HepG2 (cell line): ENCODE measurements at regions not wholly inside any gene's neighbourhood (a gene's known extent, or its start where the extent isn't known, plus 50 kb on each side); places are given as distances from the start of the nearest gene placed in this dataset.

ENCODE experiments used
- ATF3 ChIP-seq: sonication (generic); formaldehyde crosslinking; IDR thresholded peaks from 2 replicates; pipeline ENCODE4 v1.4.0; 2020; ENCODE audit warnings: missing genetic modification reagents
- HCFC1 ChIP-seq: fragments of 150-350 bp; IDR thresholded peaks from 2 replicates; pipeline ENCODE4 v1.6.1; 2014; ENCODE audit warnings: low read depth, low read length
- RBFOX2 ChIP-seq: fragments of 200-400 bp; formaldehyde crosslinking; IDR thresholded peaks from 2 replicates; pipeline ENCODE4 v1.6.1; 2017; ENCODE audit warnings: low read depth, mild to moderate bottlenecking, low read length
- SNAPC4 ChIP-seq: sonication (generic); formaldehyde crosslinking; IDR thresholded peaks from 2 replicates; pipeline ENCODE4 v1.4.0; 2020; ENCODE audit warnings: mild to moderate bottlenecking, missing genetic modification reagents
- ZBTB40 ChIP-seq, 2 experiments: fragments of 450-650 bp in 1 of 2; sonication (generic) in 1 of 2; formaldehyde crosslinking in 1 of 2; IDR thresholded peaks; 2 replicates each; pipeline versions ENCODE4 v1.6.1 to v1.8.0; 2016 to 2022; ENCODE audit warnings: antibody characterized with exemption in 1 of 2, mild to moderate bottlenecking in 1 of 2, missing genetic modification reagents in 1 of 2

GRCh38 chr1:69377507-69377906 lies 190.2 kb upstream of the LRRC7 start (continued):
- no peak for TF ChIP-seq ZBTB40 (IDR thresholded peaks at IDR 0.05)
- no peak for TF ChIP-seq ZBTB40 (CRISPR knock-in tag; IDR thresholded peaks at IDR 0.05)
- TF ChIP-seq SNAPC4 (CRISPR knock-in tag), result no peak
- no peak for TF ChIP-seq ATF3
- no peak for TF ChIP-seq RBFOX2
- no peak for TF ChIP-seq HCFC1
